ENCODE measurements at regions not wholly inside any gene's neighbourhood (a gene's known extent, or its start where the extent isn't known, plus 50 kb on each side); places are given as distances from the start of the nearest gene placed in this dataset.
"Not testable (repeated sequence)": the region's sequence is repeated elsewhere in the genome, so short reads cannot be mapped to it uniquely, and the experiment has no call there.

- intact Hi-C loops (cut with DNase I) = no loop called here
- DNase-seq (ENCODE audit: low spot score) (no peak), ATAC-seq (peak; percentile 79)
Observed at GRCh38 chr1:229710746-229711145, 84.7 kb downstream of the URB2 start.

- intact Hi-C loops (cut with DNase I) = no loop called here
- no peak for DNase-seq (ENCODE audit: low spot score)
- ATAC-seq = no peak
Observed at GRCh38 chr1:229714306-229714705, 88.3 kb downstream of the URB2 start.

GRCh38 chr1:229714964-229715603, 89.0 kb downstream of the URB2 start:
- ATAC-seq (no peak), DNase-seq (ENCODE audit: low spot score) (no peak)
- intact Hi-C loops (cut with DNase I) = no loop called here

- intact Hi-C loops (cut with DNase I) = no loop called here
- ATAC-seq (no peak), DNase-seq (ENCODE audit: low spot score) (no peak)
Observed at GRCh38 chr1:229716069-229716468, 90.0 kb downstream of the URB2 start.

- DNase-seq (ENCODE audit: low spot score) = no peak
- intact Hi-C loops (cut with DNase I) = no loop called here
- no peak for ATAC-seq
Observed at GRCh38 chr1:229716704-229717103, 90.7 kb downstream of the URB2 start.

GRCh38 chr1:229717786-229718576, 91.9 kb downstream of the URB2 start:
- ATAC-seq = no peak
- DNase-seq (ENCODE audit: low spot score) = no peak
- intact Hi-C loops (cut with DNase I) = no loop called here

- no peak for ATAC-seq
- intact Hi-C loops (cut with DNase I) = no loop called here
Observed at GRCh38 chr1:229726061-229726460, 100.0 kb downstream of the URB2 start.

GRCh38 chr1:229729916-229730315, 103.9 kb downstream of the URB2 start:
- ATAC-seq (no peak), DNase-seq (ENCODE audit: low spot score) (no peak)
- intact Hi-C loops (cut with DNase I) = no loop called here

More at GRCh38 chr1:229726061-229726460, 100.0 kb downstream of the URB2 start:
- no peak for DNase-seq (ENCODE audit: low spot score)

- ATAC-seq = no peak
- no peak for DNase-seq (ENCODE audit: low spot score)
- intact Hi-C loops (cut with DNase I) = no loop called here
Observed at GRCh38 chr1:229730573-229730972, 104.5 kb downstream of the URB2 start.

GRCh38 chr1:229732061-229732460, 106.0 kb downstream of the URB2 start:
- DNase-seq (ENCODE audit: low spot score) (no peak), ATAC-seq (no peak)
- intact Hi-C loops (cut with DNase I) = no loop called here

- no peak for ATAC-seq
- DNase-seq (ENCODE audit: low spot score) = no peak
- intact Hi-C loops (cut with DNase I) = no loop called here
Observed at GRCh38 chr1:229736376-229736775, 110.3 kb downstream of the URB2 start.

GRCh38 chr1:229742614-229743013, 116.6 kb downstream of the URB2 start:
- ATAC-seq; DNase-seq (ENCODE audit: low spot score); intact Hi-C loops (cut with DNase I): not testable (repeated sequence)

- ATAC-seq (no peak), DNase-seq (ENCODE audit: low spot score) (no peak)
- intact Hi-C loops (cut with DNase I) = no loop called here
Observed at GRCh38 chr1:229749992-229750391, 123.9 kb downstream of the URB2 start.

- ATAC-seq (no peak), DNase-seq (ENCODE audit: low spot score) (no peak)
- intact Hi-C loops (cut with DNase I) = no loop called here
Observed at GRCh38 chr1:229751610-229752009, 125.6 kb downstream of the URB2 start.

GRCh38 chr1:229752679-229753078, 126.6 kb downstream of the URB2 start:
- DNase-seq (ENCODE audit: low spot score) (no peak), ATAC-seq (no peak)
- intact Hi-C loops (cut with DNase I) = no loop called here

GRCh38 chr1:229753764-229754551, 127.9 kb downstream of the URB2 start:
- ATAC-seq = no peak
- DNase-seq (ENCODE audit: low spot score) = no peak

GRCh38 chr1:229756666-229757065, 130.6 kb downstream of the URB2 start:
- intact Hi-C loops (cut with DNase I) = no loop called here
- ATAC-seq (no peak), DNase-seq (ENCODE audit: low spot score) (no peak)

More at GRCh38 chr1:229753764-229754551, 127.9 kb downstream of the URB2 start:
- intact Hi-C loops (cut with DNase I) = no loop called here

- no peak for DNase-seq (ENCODE audit: low spot score)
- ATAC-seq = no peak
- intact Hi-C loops (cut with DNase I) = no loop called here
Observed at GRCh38 chr1:229757226-229757625, 131.2 kb downstream of the URB2 start.

GRCh38 chr1:229758101-229759036, 132.3 kb downstream of the URB2 start:
- DNase-seq (ENCODE audit: low spot score) = no peak

More at GRCh38 chr1:229758101-229759036, 132.3 kb downstream of the URB2 start:
- ATAC-seq = no peak
- intact Hi-C loops (cut with DNase I) = no loop called here
